Endothelial cell of hepatic sinusoid (primary cell): ENCODE measurements at regions not wholly inside any gene's neighbourhood (a gene's known extent, or its start where the extent isn't known, plus 50 kb on each side); places are given as distances from the start of the nearest gene placed in this dataset.

Experiments used
- in situ Hi-C: cut with HindIII; loops from 2 replicates; pipeline ENCODE4 v1.10.0; 2017; ENCODE audit warnings: low sequenced_read_pairs

DNA sequence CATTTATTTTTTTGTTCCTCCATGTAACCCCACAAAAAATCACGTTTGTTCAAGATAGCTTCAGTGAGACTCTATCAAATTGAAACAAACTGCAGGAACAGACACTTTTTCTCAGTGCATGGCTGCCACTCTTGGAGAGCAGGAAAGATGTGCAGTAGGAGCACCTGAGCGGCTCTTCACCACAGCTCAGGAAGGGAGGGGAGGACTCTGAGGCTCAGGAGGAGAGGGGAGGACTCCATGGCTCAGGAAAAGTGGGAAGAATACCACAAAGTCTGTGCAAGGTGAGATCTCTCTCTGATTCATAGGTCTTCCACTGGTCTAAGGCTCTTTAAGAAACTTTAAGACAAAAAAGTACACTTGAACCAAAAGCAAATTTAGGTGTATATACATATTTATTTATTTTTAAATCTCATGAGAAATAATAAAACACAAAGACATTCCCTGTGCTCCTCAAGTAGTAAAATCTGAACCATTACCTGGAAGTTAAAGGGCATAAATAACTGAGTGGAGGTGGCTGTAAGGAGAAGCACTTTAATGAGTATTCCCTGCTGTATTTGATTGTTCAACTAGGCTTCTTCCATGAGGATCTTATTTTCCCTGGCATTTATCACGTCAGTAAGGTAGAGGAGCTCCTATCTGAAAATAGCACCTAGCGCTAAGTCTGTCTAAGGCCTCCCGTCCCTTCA, 69.2 kb upstream of the CCN6 start:
- in situ Hi-C loops: no loop called here

DNA sequence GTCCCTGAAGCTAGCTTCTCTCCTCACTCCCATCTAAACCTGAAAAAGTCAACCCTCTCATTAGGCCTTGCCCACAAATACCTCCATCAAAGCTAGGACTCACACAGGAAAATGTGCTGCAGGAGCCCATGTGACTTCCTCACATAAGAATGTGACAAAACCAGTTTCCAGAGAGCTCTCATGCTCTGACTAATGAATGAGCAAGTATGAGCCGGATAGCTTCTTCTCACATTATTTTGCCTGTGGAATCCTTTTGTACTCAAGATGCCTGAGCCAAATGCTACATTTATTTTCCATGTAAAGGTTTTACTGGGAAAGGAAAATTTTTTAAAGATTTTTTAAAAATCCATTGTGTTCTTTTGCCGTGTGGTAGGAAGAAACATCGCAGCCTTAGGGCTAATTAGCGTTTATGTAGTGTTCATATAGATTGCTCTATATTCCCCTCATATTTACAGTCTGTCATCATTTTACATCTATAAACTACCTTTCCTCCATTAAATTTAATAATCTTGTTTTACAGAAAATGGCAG, 68.6 kb upstream of the CCN6 start:
- in situ Hi-C loops: no loop called here

DNA sequence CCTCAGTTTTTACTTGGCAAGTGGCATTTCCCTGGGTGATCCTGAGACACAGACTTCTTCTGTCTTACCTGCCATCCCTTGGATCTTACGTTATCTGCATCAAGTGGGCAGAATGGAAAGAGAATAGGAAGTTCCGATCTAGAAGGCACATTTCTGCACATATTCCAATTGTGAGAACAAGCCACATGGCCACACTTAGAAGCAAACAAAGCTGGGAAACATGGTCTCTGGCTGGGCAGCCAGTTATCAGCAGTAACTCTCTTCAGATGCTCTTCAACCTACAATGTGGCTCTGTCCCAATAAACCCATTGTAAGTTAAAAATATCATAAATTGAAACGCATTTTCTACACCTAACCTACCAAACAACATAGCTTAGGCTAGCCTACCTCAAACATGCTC, 67.3 kb upstream of the CCN6 start:
- in situ Hi-C loops: no loop called here

DNA sequence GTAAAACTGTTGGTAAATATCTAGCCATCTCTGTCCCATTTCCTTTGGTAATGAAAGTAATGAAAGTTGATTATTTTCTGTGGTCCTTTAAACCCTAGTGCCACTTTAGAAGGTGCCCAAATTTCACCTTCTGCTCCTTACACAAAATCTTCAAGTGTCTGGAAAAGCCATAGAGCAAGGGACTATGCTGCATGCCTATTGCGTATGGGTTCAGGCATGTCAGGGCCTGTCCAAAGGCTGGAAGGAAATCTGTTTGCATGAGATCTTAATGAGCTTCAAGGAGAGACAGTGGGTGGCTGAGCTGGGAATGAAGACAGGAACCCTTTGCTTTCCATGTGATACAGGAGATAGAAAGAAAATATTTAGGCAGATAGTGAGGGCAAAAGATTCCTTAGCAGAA, 66.6 kb upstream of the CCN6 start:
- in situ Hi-C loops: no loop called here

GRCh38 chr6:111988926-111989325, 65.0 kb upstream of the CCN6 start:
- in situ Hi-C loops: no loop called here

DNA sequence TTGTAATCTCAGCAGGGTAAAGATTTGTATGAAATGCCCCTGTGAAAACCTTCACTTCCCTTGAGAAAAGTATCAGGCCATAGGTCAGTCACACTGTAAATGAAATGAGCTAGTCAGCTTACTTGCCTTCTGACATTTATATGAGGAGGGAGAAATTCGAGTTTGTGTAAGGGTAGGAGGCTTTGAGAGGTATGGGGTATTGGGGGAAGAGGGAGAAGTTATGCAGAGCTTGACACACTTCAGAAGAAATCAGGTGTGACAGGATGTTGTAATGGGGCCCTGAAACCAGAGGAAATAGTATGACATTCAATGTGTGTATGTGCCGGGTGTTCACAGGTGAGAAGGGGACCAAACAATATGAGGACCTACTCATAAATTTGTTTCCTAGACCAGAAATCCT, 64.2 kb upstream of the CCN6 start:
- in situ Hi-C loops: loop anchor here (5.0 kb wide), 6 partner anchors 43 to 277 kb away; no protein-coding TSS in a partner anchor

- in situ Hi-C loops: loop anchor here (5.0 kb wide), 6 partner anchors 42 to 278 kb away; no protein-coding TSS in a partner anchor
These were observed 63.7 kb upstream of the CCN6 start for GRCh38 chr6:111990214-111990613.

- in situ Hi-C loops: loop anchor here (5.0 kb wide), 6 partner anchors 39 to 281 kb away; no protein-coding TSS in a partner anchor
These were observed 61.1 kb upstream of the CCN6 start for GRCh38 chr6:111992851-111993250.

GRCh38 chr6:111993342-111993741, 60.6 kb upstream of the CCN6 start:
- in situ Hi-C loops: loop anchor here (5.0 kb wide), 6 partner anchors 39 to 281 kb away; no protein-coding TSS in a partner anchor

DNA sequence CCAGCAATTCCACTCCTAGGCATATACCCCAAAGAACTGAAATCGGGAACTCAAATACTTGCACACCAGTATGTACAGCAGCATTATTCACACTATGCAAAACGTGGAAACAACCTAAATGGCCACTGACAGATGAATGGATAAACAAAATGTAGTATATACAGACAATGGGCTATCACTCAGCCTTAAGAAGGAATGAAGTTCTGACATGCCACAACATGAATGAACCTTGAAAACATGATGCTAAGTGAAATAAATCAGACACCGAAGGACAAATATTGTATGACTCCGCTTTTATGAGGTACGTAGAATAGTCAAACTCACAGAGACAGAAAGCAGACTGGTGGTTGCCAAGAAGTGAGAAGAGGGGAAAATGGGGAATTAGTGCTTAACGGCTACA, 59.1 kb upstream of the CCN6 start:
- in situ Hi-C loops: loop anchor here (5.0 kb wide), 6 partner anchors 38 to 282 kb away; no protein-coding TSS in a partner anchor

GRCh38 chr6:111995404-111995803, 58.5 kb upstream of the CCN6 start:
- in situ Hi-C loops: no loop called here

- in situ Hi-C loops: no loop called here
These were observed 57.6 kb upstream of the CCN6 start for GRCh38 chr6:111996144-111996865.

DNA sequence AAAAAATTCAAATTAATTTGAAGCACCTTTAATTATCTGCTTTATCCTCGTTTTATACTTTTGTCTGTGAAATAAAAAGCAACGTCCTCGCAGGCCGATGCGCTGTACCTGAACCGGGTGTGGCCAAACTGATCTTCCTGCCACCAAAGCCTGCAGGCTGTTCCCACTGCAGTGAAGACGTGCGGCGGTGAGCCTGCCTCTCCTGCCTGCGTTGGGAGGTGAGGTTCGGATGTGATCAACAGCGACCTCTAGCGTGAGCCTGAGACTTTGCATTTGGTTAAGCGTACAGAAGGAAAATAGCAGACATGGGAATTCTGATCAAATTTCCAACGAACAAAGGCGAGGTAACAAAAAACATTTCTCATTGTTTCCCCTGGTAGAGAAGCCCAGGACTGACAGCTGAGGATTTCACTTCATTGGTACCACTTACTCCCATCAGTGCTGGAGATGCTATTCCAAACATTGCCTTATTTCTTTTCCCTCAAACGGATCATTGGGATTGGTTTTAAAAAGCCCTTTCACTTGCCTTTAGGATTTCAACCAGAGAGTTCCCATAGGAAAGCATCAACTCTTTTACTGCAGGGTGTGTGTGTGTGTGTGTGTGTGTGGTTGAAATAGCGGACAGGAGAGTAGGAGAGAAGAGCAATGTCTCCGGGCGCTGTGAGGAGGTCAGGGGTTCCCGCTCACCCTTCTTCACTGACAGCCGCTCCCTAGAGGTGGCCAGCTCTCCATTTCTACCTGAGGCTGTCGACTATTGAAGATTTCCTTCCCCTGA, 56.6 kb upstream of the CCN6 start:
- in situ Hi-C loops: no loop called here

DNA sequence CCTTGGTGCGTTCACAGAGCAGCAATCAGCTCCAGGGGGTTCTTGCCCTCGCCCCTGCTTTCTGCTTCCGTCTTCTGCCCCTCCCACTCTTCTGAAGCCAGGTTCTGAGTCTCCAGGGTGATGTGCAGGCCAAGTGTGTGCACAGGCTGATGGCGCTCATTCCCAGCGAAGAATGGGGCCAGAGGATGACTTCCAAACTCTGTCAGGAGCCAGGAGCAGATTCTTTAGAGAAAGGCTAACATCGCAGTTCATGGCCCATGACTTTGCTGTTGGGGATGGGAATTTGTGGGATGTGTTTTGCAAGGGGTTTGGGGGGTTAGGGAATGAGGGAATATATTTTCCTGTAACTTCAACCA, 56.1 kb upstream of the CCN6 start:
- in situ Hi-C loops: no loop called here

DNA sequence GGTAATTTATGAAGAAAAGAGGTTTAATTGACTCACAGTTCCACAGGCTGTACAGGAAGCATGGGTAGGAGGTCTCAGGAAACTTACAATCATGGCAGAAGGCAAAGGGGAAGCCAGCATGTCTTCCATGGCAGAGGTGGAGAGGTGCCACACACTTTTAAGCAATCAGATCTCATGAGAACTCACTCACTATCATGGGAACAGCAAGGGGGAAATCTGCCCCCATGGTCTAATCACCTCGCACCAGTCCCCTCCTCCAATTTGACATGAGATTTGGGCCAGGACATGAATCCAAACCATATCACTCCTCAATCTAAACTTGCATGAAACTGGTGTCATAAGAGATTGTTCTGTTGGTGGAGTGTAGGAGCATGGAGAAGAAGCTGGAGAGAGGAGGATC, 51.6 kb upstream of the CCN6 start:
- in situ Hi-C loops: no loop called here
